ENCODE measurements at regions not wholly inside any gene's neighbourhood (a gene's known extent, or its start where the extent isn't known, plus 50 kb on each side); places are given as distances from the start of the nearest gene placed in this dataset.

DNA sequence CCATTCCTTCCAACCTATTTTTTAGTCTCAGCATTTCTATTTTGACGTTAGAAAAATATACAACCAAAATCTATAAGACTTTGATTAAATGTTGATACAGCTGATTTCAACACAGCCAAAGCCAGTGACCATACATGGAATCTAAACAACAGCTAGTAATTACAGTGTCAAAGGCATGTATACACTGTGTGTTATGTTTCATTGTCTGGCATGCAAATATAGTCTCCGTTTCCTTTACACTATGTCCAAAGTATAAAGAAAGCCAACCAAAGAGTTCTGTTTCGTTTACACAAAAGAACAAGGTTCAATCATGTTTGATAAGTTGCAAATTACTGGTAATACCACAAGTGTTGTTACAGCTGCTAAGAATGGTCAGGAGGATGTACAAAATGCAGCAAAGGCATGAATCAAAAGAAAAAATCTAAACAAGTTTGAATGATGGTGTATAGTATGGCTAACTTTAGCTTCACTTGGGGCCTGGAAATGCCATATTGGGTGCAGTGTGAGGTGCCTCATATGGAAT lies 268.3 kb upstream of the FERD3L start:
- ATAC-seq (no peak), DNase-seq (no peak)
- peaks cover 12% of the 10 kb centered on the region for H3K9me3 ChIP-seq
- H3K36me3 ChIP-seq (ENCODE audit: low read depth): no peaks in the 10 kb centered on the region
- intact Hi-C loops (cut with DNase I, micrococcal nuclease): no loop called here
- no peak for TF ChIP-seq CTCF (IDR thresholded peaks at IDR 0.05)
- no peak overlapping the region for H3K4me3 ChIP-seq
- no peaks in the 10 kb centered on the region for H3K4me1 ChIP-seq (ENCODE audit: low read depth)

DNA sequence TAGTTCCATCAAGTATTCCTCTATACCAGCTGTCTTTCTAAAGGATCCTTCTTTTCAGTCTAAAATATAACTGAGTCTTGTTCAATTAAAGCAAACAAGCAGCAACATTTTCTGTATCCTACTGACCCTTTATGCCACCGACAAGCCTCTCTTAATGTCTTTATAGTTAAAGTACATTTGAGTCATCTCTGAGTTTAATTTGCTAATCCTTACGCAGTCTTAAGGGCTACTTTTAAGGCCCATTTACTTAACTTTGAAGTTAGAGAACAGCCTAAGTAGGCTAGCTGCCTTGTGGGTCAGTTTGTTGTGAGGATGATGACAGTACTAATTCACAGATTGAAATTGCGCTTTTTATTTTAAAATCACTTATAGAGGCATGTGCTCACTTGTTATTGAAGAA lies 265.5 kb upstream of the FERD3L start:
- Histone ChIP-seq H3K4me1 (ENCODE audit: low read depth) (no peaks in the 10 kb centered on the region), H3K9me3 (peaks cover 12% of the 10 kb centered on the region), H3K4me3 (no peak overlapping the region), H3K36me3 (ENCODE audit: low read depth) (no peaks in the 10 kb centered on the region)
- DNase-seq: no peak
- intact Hi-C loops (cut with DNase I, micrococcal nuclease): no loop called here
- no peak for ATAC-seq
- TF ChIP-seq CTCF (IDR thresholded peaks at IDR 0.05): no peak

DNA sequence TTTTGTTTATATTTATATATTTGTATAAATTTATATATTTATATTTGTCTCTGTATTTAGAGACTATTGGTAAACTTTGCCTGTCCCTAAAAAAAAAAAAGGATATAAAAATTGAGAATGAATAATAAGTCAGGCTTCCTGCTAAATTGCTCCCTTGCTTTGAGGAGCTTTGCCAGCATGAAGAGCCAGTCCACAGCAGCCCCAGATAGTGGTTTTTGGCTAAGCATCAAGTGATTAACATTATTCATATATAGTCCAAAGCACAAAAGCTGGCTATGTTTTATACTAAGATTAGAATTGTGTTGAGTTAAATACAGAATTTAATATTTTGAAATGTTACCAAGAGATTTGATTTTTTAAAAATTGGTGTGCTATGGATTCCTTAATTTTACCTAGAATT lies 264.9 kb upstream of the FERD3L start:
- intact Hi-C loops (cut with DNase I, micrococcal nuclease): no loop called here
- Histone ChIP-seq H3K9me3 (peaks cover 13% of the 10 kb centered on the region), H3K4me1 (ENCODE audit: low read depth) (no peaks in the 10 kb centered on the region), H3K36me3 (ENCODE audit: low read depth) (no peaks in the 10 kb centered on the region), H3K4me3 (no peak overlapping the region)
- no peak for TF ChIP-seq CTCF (IDR thresholded peaks at IDR 0.05)
- ATAC-seq: no peak
- no peak for DNase-seq

DNA sequence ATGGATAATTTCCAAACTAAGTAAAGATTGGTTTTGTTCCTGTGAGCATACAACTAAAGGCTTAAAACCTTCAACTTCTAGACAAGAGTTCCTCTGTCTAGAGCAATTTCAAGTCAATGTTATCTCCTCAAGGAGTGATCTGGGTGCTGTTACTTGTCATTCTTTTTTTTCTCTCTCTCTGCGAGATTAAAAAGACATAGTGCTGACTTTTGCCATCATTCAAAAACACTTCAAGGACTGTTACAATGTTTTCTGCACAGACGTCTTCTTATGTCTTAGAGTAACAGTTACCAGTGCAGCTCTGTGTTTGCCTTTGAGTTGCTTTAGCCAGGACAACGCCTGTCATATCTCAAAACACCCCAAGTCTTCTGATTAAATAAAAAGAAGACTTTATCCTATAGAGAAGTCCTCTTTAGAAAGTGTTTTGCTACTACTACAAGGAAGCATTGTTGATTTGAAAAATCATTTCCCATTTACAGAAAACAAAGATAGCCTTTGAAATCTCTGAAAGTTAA lies 263.5 kb upstream of the FERD3L start:
- no peaks in the 10 kb centered on the region for H3K36me3 ChIP-seq (ENCODE audit: low read depth)
- no peak overlapping the region for H3K4me3 ChIP-seq
- DNase-seq (no peak), ATAC-seq (no peak)
- H3K4me1 ChIP-seq (ENCODE audit: low read depth): no peaks in the 10 kb centered on the region
- peaks cover 16% of the 10 kb centered on the region for H3K9me3 ChIP-seq
- intact Hi-C loops (cut with DNase I, micrococcal nuclease): no loop called here
- no peak for TF ChIP-seq CTCF (IDR thresholded peaks at IDR 0.05)

DNA sequence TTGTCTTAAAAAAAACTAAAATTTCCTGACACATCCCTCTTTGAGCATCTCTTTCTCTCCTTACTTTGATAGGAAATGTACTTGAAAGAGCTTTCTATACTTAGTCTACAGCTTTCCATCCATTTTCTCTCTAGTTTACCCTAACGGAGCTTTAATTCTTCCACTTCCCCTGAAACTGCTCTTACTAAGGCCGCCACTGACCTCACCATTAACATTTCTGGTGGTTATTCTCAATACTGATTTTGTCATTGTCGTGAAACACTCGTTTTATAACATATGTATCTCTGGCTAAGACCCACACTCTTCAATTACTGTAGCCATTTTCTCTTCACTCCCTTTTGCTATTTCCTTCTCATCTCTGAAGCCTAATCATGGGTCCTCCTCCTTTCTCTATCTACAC lies 262.0 kb upstream of the FERD3L start:
- no peak for TF ChIP-seq CTCF (IDR thresholded peaks at IDR 0.05)
- ATAC-seq (no peak), DNase-seq (no peak)
- intact Hi-C loops (cut with DNase I, micrococcal nuclease): no loop called here
- H3K4me3 ChIP-seq: no peak overlapping the region
- H3K4me1 ChIP-seq (ENCODE audit: low read depth): no peaks in the 10 kb centered on the region
- H3K9me3 ChIP-seq: peaks cover 17% of the 10 kb centered on the region
- H3K36me3 ChIP-seq (ENCODE audit: low read depth): no peaks in the 10 kb centered on the region

DNA sequence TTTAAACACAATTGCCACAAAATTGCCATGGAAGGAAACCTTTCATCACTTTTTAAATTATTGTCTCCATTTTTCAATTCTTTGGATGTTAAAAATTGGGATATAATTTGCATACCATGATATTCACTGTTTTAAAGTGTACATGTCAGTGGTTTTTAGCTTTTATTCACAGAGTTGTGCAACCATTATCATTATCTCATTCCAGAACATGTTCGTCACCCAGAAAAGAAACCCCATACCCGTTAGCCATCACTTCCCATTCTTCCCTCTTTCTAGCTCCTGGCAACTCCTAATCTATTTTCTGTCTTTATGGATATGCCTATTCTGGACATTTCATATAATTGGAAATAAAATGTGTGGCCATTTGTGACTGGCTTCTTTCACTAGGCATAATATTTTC lies 260.3 kb upstream of the FERD3L start:
- intact Hi-C loops (cut with DNase I, micrococcal nuclease): no loop called here
- TF ChIP-seq CTCF (IDR thresholded peaks at IDR 0.05): no peak
- DNase-seq: no peak
- Histone ChIP-seq H3K4me3 (no peak overlapping the region), H3K36me3 (ENCODE audit: low read depth) (no peaks in the 10 kb centered on the region), H3K9me3 (peaks cover 13% of the 10 kb centered on the region), H3K4me1 (ENCODE audit: low read depth) (no peaks in the 10 kb centered on the region)
- no peak for ATAC-seq
